Cardiac fibroblast (primary cell): ENCODE measurements at regions not wholly inside any gene's neighbourhood (a gene's known extent, or its start where the extent isn't known, plus 50 kb on each side); places are given as distances from the start of the nearest gene placed in this dataset.
"Not testable (repeated sequence)": the region's sequence is repeated elsewhere in the genome, so short reads cannot be mapped to it uniquely, and the experiment has no call there.

Source experiments
- DNase-seq, 2 donors: peaks; one replicate each; pipeline versions ENCODE4 v3.0.0 to v3.0.0-alpha.2; 2010; ENCODE audit warnings: low read depth in 2 of 2
- H3K4me3 ChIP-seq, 2 donors: replicated peaks in 1 of 2; 1 replicate in 1 of 2; 2 replicates in 1 of 2; pipeline ENCODE4 v1.5.1; 2011; ENCODE audit warnings: low read depth in 2 of 2, low read length in 2 of 2, mild to moderate bottlenecking in 2 of 2, moderate library complexity in 1 of 2
- CTCF ChIP-seq: IDR thresholded peaks from one replicate; pipeline ENCODE4 v1.5.1; 2011; ENCODE audit warnings: low read depth, mild to moderate bottlenecking, low read length, inconsistent platforms

DNA sequence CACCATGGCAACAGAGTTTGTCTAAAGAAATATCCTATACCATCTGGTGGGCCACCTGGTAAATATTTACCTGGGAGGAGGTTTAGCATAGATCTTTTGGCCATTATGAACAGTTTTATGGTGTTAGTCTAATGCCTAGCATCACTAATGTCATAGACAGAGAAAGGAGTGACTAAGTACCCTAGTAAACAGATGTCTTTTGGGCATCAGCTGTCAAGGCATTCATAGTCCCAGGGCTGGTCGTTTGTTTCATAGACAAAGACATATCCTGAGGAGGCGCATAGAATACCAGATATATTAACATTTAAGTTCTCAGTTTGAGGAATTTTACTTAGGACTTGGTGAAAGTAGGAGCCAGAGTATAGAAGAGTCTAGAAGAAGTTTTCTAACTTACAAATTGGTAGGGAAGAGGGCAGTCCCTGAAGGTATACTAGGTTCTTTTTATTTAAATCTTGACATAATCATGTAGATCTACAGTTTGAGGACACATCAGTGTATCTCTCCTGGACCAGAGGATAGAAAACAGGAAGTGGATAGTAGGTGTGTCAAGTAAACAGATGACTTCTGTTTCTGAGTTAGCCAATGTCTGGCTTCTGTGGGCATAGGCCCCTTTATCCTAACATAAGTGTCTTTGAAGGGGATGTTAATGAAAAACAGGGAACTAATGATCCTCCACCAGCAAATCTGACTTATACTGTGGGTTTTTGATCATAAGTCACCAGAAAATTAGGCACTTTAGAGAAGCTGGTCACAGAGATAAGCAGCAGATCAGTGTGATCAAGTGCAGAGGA is 105.0 kb upstream of the PRSS3 start:
- no peak for TF ChIP-seq CTCF
- H3K4me3 ChIP-seq: no peak overlapping the region
- DNase-seq: no peak

DNA sequence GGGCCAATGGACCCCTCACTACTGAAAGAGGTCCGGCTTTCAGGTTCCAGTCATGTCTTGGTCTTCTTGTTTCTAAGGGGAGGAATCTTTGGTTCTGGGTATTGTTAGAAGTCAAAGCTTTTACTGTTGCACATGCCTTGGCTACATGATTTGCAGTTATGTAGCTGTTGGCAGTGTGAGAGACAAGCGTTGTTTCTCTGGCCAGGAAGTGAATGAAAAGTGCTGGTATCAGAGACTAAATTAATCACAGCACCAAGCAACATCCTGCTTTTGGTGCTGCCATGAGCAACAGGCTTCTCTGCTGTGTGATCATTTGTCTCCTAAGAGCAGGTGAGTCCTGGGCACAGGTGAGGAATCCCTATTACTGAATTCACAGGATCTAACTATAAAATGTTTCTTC is 100.1 kb upstream of the PRSS3 start:
- DNase-seq: no peak
- H3K4me3 ChIP-seq: no peak overlapping the region
- no peak for TF ChIP-seq CTCF

- no peak for DNase-seq
- H3K4me3 ChIP-seq: no peak overlapping the region
- no peak for TF ChIP-seq CTCF
Measured at GRCh38 chr9:33695856-33696255, 99.5 kb upstream of the PRSS3 start.

DNA sequence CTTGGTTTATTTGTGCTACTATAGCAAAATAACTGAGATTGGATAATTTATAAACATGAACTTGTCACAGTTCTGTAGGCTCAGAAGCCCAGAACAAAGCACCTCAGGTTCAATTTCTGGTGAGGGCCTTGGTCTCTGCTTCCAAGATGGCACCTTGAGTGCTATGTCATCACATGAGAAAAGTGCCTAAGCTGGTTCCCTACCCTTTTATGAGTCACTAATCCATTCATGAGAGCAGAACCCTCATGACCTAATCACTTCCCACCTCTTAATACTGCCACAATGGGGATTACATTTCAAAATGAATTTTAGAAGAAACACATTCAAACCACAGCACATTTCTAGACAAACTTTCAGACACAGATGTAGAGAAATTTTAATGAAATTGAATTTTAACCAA is 98.2 kb upstream of the PRSS3 start:
- TF ChIP-seq CTCF: no peak
- no peak overlapping the region for H3K4me3 ChIP-seq
- no peak for DNase-seq

DNA sequence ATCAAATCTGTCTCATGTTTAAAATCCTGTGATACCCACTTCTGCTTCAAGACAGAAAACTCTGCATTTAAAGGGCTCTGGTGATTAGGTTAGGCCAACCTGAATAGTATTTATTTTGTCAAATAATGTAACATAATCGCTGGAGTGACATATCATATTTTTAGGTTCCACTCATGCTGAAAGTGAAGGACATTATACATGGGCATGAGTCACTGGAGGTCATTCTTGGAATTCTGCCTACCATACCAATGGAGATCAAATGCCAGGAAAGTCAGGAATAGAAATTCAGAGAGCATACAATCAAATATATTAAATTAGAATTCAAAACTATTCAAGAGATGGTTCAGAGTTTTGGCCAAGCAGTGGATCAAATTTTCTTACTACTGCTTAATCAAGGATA is 97.1 kb upstream of the PRSS3 start:
- DNase-seq: no peak
- H3K4me3 ChIP-seq: no peak overlapping the region
- TF ChIP-seq CTCF: no peak

DNA sequence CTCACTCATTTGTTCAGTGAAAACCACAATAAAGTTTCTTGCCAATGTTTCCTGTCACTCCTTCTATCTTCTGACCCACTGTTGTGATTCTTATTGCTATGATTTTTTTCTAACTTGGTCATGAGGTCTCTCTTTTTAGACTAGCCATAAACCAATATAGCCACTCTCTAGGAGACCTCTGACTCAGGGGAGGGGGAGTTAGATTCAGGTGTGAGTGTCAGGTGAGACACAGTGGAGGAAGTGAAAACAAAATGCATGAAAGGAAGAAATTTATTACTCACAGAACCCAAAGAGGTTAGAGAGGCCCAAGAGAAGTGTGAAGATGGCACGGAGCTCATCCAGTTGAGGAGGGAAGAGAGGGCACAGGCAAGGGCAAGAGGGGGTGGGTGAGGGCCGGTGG is 94.4 kb upstream of the PRSS3 start:
- DNase-seq, H3K4me3 ChIP-seq: not testable (repeated sequence)

- no peak for TF ChIP-seq CTCF
- no peak for DNase-seq
- H3K4me3 ChIP-seq: no peak overlapping the region
Measured at GRCh38 chr9:33703430-33704102, 91.8 kb upstream of the PRSS3 start.

DNA sequence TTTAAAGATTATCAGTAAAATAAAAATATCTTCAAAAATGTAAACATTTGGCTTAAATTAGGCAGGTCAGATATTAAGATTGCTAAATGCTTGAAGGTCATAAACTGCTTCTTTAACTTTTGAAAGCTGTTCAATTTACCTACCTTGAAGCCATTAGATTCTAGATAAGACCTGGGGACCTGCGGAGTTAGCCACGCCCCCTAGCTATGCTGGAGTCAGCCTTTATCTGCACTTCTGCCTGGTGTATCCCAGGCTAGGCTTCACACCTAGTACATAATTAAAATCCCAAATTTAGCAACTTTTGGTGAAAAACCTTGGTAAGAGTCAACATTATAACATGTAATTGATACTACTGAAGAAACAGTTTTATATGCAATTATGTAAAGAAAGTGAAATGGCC is 89.9 kb upstream of the PRSS3 start:
- not testable (repeated sequence) for H3K4me3 ChIP-seq, DNase-seq
